Naive thymus-derived CD8-positive, alpha-beta T cell (primary cell): ENCODE measurements at regions not wholly inside any gene's neighbourhood (a gene's known extent, or its start where the extent isn't known, plus 50 kb on each side); places are given as distances from the start of the nearest gene placed in this dataset.

Source experiments
- ATAC-seq, 2 donors: fragments of 150-1000 bp; cut with Tn5 transposase in 1 of 2; sonication (Bioruptor Pico), chemical (Tn5 transposase) in 1 of 2; 1 replicate in 1 of 2; 2 replicates in 1 of 2; pipeline ENCODE4 v1.10.0; 2021; ENCODE audit warnings: mild to moderate bottlenecking in 2 of 2, moderate library complexity in 2 of 2
- POLR2A ChIA-PET: fragments of 350-600 bp; sonication (Branson Sonifier 250); formaldehyde crosslinking; loops from one replicate; lab custom pipeline; 2021; ENCODE audit warnings: antibody characterized with exemption; lab: Charles Lee
- DNase-seq, 10 donors: peaks; one replicate each; pipeline versions ENCODE4 v3.0.0 to v3.0.0-alpha.2; 2020 to 2022
- H3K27ac Mint-ChIP-seq, 10 donors: one replicate each; pipeline ENCODE4 v1.8.0; 2020 to 2022; ENCODE audit warnings: mild to moderate bottlenecking in 10 of 10, mixed read lengths in 10 of 10, moderate library complexity in 4 of 10, inconsistent platforms in 1 of 10
- H3K27me3 Mint-ChIP-seq, 5 donors: one replicate each; pipeline ENCODE4 v1.8.0; 2021 to 2022; ENCODE audit warnings: mixed read lengths in 5 of 5
- H3K36me3 Mint-ChIP-seq, 3 donors: one replicate each; pipeline ENCODE4 v1.8.0; 2020 to 2022; ENCODE audit warnings: mixed read lengths in 3 of 3, mild to moderate bottlenecking in 2 of 3, inconsistent platforms in 1 of 3
- H3K4me1 Mint-ChIP-seq, 4 donors: one replicate each; pipeline ENCODE4 v1.8.0; 2021 to 2022; ENCODE audit warnings: mixed read lengths in 4 of 4
- H3K4me3 Mint-ChIP-seq, 10 donors: one replicate each; pipeline ENCODE4 v1.8.0; 2020 to 2022; ENCODE audit warnings: mild to moderate bottlenecking in 10 of 10, mixed read lengths in 10 of 10, moderate library complexity in 6 of 10, inconsistent platforms in 1 of 10
- H3K9me3 Mint-ChIP-seq, 9 donors: one replicate each; pipeline ENCODE4 v1.8.0; 2020 to 2022; ENCODE audit warnings: mixed read lengths in 9 of 9, mild to moderate bottlenecking in 3 of 9, inconsistent platforms in 1 of 9, moderate library complexity in 1 of 9

DNA sequence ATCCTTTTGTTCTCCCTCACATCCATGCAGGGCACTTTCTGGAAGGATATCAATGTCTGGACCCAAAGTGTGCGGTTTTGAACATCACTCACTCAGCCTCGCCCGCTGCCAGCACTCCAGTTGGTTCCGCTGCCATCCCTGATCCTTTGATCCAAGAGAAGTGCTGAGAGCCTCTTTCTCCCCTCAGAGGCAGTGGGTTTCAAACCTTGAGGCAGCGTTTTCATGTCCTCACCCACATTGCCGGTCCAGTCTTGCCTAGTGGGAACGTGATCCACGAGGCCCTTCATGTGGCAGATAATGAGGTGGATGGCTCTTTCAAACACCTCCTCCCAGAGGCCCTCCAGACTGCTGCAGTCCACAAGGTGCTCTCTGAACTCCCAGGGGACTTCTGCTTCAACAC, 122.2 kb downstream of the ACTL8 start:
- no peak overlapping the region for H3K27ac Mint-ChIP-seq
- peaks cover 0 to 3% (median 0%) of the 10 kb centered on the region in 9 donors for H3K9me3 Mint-ChIP-seq
- POLR2A ChIA-PET: no interaction called here
- no peak for ATAC-seq
- peaks cover 0 to 2% (median 0%) of the 10 kb centered on the region in 4 donors for H3K4me1 Mint-ChIP-seq
- H3K4me3 Mint-ChIP-seq: no peak overlapping the region
- DNase-seq: no peak
- H3K27me3 Mint-ChIP-seq: peaks cover 1 to 28% (median 14%) of the 10 kb centered on the region in 5 donors
- no peaks in the 10 kb centered on the region for H3K36me3 Mint-ChIP-seq

DNA sequence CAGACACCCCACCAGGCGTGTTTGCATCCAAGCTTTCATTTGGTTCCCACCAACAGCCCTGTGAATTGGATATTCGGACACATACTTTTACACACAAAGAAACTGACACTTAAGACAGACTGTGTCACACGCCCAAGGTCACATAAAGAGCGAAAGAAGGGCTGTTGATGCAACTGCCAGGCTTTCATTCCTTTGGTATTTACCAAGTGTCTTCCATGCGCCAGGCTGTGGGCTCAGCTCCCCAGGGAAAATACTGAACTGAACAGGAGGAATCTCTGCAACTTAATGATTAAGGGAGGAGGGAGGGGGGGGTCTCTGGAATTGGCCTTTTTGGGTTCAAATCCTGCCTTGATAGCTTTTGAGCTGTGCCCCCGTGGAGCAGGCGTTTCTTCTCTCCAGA, 122.8 kb downstream of the ACTL8 start:
- peaks cover 4 to 34% (median 17%) of the 10 kb centered on the region in 5 donors for H3K27me3 Mint-ChIP-seq
- H3K27ac Mint-ChIP-seq: no peak overlapping the region
- peaks cover 0 to 4% (median 0%) of the 10 kb centered on the region in 4 donors for H3K4me1 Mint-ChIP-seq
- H3K9me3 Mint-ChIP-seq: peaks cover 0 to 2% (median 0%) of the 10 kb centered on the region in 9 donors
- no peaks in the 10 kb centered on the region for H3K36me3 Mint-ChIP-seq
- ATAC-seq (no peak), DNase-seq (no peak)
- POLR2A ChIA-PET: no interaction called here
- no peak overlapping the region for H3K4me3 Mint-ChIP-seq

DNA sequence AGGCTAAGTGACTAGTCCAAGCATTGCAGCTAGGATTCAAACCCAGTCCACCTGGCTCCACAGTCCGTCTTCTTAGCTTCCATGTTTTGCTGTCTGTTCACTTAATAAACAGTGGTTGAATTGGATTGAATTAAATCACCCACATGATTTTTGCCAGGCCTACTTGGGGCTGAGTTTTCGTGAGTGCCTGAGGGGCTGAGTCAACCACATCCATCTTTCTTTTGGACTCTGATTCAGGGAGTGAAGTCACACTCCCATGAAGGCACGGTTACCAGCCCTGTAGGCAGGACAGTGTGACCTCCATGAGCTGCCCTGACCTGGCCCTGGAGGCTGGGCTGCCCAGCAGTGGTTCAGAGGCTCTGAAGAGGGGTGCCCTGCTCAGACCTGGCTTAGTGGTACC, 123.7 kb downstream of the ACTL8 start:
- no peaks in the 10 kb centered on the region for H3K36me3 Mint-ChIP-seq
- H3K4me1 Mint-ChIP-seq: peaks cover 0 to 4% (median 0%) of the 10 kb centered on the region in 4 donors
- POLR2A ChIA-PET: no interaction called here
- no peak overlapping the region for H3K4me3 Mint-ChIP-seq
- ATAC-seq (no peak), DNase-seq (no peak)
- H3K9me3 Mint-ChIP-seq: peaks cover 0 to 2% (median 0%) of the 10 kb centered on the region in 9 donors
- peaks cover 6 to 43% (median 19%) of the 10 kb centered on the region in 5 donors for H3K27me3 Mint-ChIP-seq
- H3K27ac Mint-ChIP-seq: no peak overlapping the region

DNA sequence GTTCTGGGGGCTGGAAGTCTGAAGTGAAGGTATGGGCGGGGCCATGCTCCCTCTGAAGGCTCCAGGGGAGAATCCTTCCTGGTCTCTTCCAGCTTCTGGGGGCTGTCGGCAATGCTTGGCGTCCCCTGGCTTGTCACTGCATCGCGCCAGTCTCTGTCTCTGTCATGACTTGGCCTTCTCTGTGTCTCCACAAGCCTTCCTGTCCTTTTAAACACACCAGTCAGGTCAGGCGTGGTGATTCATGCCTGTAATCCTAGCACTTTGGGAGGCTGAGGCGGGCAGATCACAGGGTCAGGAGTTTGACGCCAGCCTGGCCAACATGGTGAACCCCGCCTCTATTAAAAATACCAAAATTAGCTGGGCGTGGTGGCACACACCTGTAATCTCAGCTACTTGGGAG, 125.3 kb downstream of the ACTL8 start:
- no peak overlapping the region for H3K4me3 Mint-ChIP-seq
- POLR2A ChIA-PET: no interaction called here
- peaks cover 0 to 3% (median 0%) of the 10 kb centered on the region in 4 donors for H3K4me1 Mint-ChIP-seq
- H3K9me3 Mint-ChIP-seq: peaks cover 0 to 2% (median 0%) of the 10 kb centered on the region in 9 donors
- no peak overlapping the region for H3K27ac Mint-ChIP-seq
- ATAC-seq (no peak), DNase-seq (no peak)
- H3K27me3 Mint-ChIP-seq: peaks cover 8 to 52% (median 25%) of the 10 kb centered on the region in 5 donors
- no peaks in the 10 kb centered on the region for H3K36me3 Mint-ChIP-seq

DNA sequence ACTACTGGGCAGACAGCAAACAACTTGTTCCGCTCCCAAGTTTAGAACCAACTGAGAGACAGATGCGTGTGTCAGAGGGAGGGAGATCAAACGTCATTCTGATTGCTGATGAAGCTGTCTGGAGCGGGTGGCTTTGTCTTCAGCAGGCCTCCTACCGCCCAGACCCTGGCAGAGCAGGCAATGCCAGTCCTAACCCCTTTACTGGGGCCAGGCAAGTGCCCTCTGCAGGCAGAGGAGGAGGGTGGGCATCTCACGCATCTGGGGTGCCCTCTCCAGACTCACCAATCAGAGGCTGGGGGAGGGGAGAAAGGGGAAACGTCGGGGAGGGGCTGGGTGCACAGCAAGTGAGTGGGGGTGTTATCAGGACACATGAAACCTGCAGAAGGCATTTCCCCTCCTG, 126.6 kb downstream of the ACTL8 start:
- peaks cover 0 to 2% (median 0%) of the 10 kb centered on the region in 4 donors for H3K4me1 Mint-ChIP-seq
- ATAC-seq (no peak), DNase-seq (no peak)
- peaks cover 10 to 52% (median 28%) of the 10 kb centered on the region in 5 donors for H3K27me3 Mint-ChIP-seq
- H3K4me3 Mint-ChIP-seq: no peak overlapping the region
- H3K27ac Mint-ChIP-seq: no peak overlapping the region
- POLR2A ChIA-PET: no interaction called here
- H3K36me3 Mint-ChIP-seq: no peaks in the 10 kb centered on the region
- H3K9me3 Mint-ChIP-seq: peaks cover 0 to 2% (median 0%) of the 10 kb centered on the region in 9 donors

DNA sequence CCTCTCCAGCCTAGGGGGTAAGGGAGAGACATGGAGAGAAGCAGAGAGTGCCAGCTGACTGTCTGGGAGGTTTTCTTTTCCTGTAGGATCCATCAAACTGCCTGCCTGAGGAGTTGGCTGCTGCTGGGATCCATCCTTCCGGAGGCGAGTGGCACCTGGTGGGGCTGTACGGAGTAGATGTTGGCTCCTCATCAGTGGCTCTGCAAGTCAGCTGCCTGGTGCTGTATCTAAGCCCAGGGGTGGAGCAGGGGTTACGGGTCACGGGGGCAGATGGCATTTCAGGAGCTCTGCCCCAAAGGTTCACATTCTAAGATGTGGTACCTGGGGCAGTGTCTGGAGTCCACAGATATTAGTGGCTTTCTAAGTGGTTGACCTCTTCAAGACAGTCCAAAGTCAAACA, 128.0 kb downstream of the ACTL8 start:
- no peak for DNase-seq
- no peak for ATAC-seq
- Mint-ChIP-seq H3K4me1 (peaks cover 0 to 2% (median 0%) of the 10 kb centered on the region in 4 donors), H3K36me3 (no peaks in the 10 kb centered on the region), H3K27ac (no peak overlapping the region), H3K9me3 (peaks cover 0 to 3% (median 0%) of the 10 kb centered on the region in 9 donors), H3K27me3 (peaks cover 10 to 53% (median 32%) of the 10 kb centered on the region in 5 donors), H3K4me3 (no peak overlapping the region)
- POLR2A ChIA-PET: no interaction called here

DNA sequence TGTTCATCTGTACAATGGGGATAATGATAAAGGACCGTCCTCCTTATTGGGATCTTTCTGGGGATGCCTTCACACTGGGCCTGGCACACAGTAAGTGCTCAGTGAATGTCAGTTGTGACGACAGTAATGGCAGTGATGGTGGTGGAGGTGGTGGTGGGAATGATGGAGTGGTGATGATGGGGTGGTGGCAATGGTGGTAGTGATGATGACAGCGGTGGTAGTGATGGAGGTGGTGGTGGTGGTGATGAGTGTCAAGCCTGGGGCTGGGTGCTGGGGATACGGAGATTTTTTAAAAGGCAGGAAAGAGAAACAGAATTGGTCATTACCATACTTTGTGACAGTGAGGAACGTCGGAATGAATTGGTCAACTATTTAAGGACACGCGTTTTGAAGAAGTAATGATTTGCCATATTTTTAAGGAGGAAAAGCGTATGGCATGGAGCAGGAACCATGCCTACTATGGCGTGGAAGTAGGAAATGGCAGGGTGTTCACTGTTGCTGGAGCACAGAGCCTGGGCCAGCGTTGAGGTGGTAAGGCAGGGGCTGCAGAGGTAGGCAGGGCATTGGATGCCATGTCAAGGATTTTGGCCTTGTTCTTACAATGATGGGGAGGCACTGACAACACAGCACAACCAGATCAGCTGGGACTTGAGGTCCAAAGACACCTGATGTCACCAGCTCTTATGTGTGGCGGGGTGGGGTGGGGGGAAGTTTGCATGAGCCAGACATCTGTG, 128.7 kb downstream of the ACTL8 start:
- Mint-ChIP-seq H3K27me3 (peaks cover 10 to 60% (median 32%) of the 10 kb centered on the region in 5 donors), H3K4me1 (peaks cover 0 to 2% (median 0%) of the 10 kb centered on the region in 4 donors), H3K9me3 (peaks cover 0 to 3% (median 0%) of the 10 kb centered on the region in 9 donors), H3K36me3 (no peaks in the 10 kb centered on the region), H3K4me3 (no peak overlapping the region), H3K27ac (peak overlapping the region in 1 of 10 donors; percentile 32)
- DNase-seq (no peak), ATAC-seq (no peak)
- POLR2A ChIA-PET: no interaction called here

DNA sequence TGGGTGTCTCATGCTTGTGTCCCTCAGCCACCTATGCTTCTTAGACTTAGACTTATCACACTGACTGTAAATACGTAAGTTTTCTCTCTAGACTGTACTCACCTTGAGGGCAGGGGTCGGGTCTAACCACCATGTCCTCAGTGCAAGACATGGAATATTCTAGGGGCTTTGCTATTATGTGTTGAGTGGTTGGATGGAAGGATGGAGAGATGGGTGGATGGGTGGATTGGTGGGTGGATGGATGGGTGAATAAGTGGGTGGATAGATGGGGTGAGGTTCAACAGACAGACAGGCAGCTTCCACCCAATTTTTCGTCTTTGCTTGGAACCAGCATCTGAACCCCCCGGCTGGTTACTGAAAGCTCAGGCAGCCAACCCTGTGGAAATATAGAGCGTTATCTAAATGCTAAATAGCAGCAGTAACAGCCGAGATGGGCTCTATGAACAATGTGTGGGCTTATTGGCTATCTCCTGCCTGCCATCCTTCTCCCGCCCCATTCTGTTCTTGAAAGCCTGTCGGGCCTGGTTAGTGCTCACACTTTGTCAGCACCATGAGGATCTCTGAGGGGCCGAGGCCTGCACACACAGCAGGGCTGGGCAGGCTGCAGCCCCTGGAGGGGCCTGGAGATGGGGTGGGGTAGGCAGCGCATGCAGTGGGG, 130.7 kb downstream of the ACTL8 start:
- peaks cover 13 to 61% (median 24%) of the 10 kb centered on the region in 5 donors for H3K27me3 Mint-ChIP-seq
- ATAC-seq (no peak), DNase-seq (no peak)
- H3K9me3 Mint-ChIP-seq: peaks cover 0 to 3% (median 0%) of the 10 kb centered on the region in 9 donors
- H3K36me3 Mint-ChIP-seq: no peaks in the 10 kb centered on the region
- peaks cover 0 to 4% (median 0%) of the 10 kb centered on the region in 4 donors for H3K4me1 Mint-ChIP-seq
- POLR2A ChIA-PET: no interaction called here
- H3K27ac Mint-ChIP-seq: no peak overlapping the region
- H3K4me3 Mint-ChIP-seq: no peak overlapping the region

DNA sequence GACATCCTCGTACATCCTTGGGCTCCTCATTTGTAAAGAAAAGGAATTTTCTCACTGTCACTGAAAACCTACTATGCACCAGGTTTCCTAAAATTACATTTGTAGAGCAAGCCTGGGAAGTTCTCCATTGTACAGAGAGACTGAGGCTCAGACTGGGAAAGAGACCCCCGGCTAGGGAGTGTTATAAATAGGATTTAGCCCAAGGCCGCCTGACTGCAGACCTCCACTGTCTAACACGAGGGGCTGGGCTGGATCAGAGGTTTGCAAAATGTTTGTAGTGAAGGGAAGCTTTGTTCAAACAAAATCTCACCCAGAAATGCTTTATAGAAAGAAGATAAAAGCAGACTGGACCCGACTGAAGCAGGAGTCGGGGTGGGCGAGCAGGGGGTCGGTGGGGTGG, 131.3 kb downstream of the ACTL8 start:
- ATAC-seq: no peak
- Mint-ChIP-seq H3K27me3 (peaks cover 13 to 67% (median 29%) of the 10 kb centered on the region in 5 donors), H3K4me3 (no peak overlapping the region), H3K9me3 (peaks cover 0 to 3% (median 0%) of the 10 kb centered on the region in 9 donors), H3K36me3 (no peaks in the 10 kb centered on the region), H3K4me1 (peaks cover 0 to 4% (median 0%) of the 10 kb centered on the region in 4 donors), H3K27ac (no peak overlapping the region)
- POLR2A ChIA-PET: no interaction called here
- DNase-seq: no peak

DNA sequence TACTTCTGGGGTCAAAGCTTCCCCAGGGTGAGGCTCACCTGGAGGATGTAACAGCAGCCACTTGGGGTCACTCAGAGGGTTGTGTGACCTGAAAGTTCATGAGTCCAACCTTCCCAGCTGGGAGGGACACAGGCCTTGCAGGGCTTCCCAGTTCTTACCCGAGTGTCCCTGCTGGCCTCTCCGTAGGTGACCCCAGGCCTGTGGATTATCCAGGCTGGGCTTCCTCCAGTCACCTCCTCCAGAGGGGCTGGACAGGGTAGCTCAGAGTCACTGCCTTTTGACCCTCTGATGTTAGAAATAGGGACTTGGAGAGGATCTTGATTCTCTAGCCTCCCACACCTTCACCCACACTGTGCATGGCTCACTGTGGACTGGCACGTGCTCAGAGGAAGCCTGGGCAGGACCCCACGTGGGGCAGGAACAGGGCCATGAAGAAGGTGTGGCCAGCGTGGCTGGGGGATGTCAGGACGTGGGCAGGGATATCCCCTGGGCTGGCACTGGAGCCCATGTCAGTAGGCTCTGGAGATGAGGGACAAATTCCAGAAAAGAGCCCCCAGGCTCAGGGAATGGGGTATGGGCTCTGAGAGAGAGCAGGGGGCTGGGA, 131.8 kb downstream of the ACTL8 start:
- ATAC-seq (no peak), DNase-seq (no peak)
- Mint-ChIP-seq H3K4me1 (peaks cover 0 to 4% (median 0%) of the 10 kb centered on the region in 4 donors), H3K27ac (no peak overlapping the region), H3K9me3 (peaks cover 0 to 3% (median 0%) of the 10 kb centered on the region in 9 donors), H3K27me3 (peaks cover 12 to 67% (median 29%) of the 10 kb centered on the region in 5 donors), H3K4me3 (no peak overlapping the region), H3K36me3 (no peaks in the 10 kb centered on the region)
- POLR2A ChIA-PET: no interaction called here

DNA sequence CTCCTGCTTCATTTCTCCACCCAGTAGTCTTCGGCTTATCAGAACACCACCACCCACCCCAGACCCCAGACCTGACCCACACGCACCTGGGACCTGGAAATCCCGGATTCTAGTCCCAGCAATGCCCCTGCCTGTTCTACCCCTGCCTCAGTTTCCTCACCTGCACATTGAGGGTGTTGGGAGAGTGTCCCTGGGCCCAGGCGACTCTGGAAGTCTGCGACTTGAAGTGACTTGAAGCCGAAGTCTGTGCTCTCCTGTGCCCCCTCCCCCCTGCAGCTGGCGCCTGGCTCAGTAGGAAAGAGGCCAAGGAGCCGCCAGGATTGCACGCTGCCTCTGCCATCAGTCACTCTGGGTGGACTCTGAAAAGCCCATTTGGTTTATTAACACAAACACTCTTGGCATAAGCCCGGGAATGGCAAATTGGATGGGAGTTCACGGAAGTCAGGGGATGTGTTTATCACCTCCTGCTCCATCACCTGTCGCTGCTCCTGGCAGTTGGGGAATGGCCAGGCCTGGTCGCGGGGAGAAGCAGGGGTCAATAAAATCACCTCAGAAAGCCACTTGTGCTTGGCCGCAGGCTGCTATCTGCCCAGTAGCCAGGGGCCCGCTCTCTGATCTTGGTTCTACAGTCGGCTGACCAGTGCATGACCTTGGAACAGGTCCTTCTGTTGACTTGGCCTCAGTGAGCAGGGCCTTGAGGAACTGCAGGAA, 132.7 kb downstream of the ACTL8 start:
- peaks cover 10 to 61% (median 32%) of the 10 kb centered on the region in 5 donors for H3K27me3 Mint-ChIP-seq
- POLR2A ChIA-PET: no interaction called here

DNA sequence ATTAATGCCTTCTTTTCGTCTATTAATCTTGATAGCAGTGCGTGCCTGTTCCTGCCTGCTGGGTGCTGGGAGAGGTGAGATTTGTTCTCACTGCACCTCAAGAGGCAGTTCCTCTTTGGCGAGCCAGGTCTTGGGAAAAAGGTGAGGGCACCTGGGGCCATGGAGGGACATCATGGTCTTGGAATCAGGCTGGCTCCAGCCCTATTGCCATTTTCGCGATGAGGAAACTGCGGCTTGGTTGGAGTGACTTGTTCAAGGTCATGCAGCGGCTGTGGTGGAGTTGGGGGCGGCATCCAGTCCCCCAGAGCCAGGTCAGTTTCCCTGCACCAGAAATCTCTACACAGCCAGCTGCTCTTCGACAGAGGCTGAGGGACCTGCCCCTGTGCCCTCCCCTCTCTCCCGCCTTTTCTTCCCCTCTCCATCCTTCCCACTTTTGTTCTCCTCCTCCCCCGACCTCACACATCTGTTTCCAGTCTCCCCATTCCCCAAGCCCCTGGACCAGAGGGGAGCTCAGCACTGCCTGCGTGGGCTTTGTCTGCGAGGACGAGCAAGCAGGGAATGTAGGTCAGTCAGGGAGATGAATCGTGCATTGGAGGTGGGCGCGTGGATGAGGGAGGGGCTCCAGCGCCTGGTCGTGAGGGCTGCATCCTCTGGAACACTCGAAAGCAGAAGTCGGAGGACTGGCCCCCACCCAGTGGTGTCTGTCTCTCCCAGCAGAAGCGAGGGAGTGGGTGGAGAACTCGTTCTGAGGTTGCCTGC, 135.1 kb downstream of the ACTL8 start:
- DNase-seq: no peak
- Mint-ChIP-seq H3K4me3 (no peak overlapping the region), H3K27me3 (peaks cover 8 to 56% (median 34%) of the 10 kb centered on the region in 5 donors), H3K4me1 (peaks cover 0 to 4% (median 0%) of the 10 kb centered on the region in 4 donors), H3K9me3 (peaks cover 0 to 5% (median 0%) of the 10 kb centered on the region in 9 donors), H3K27ac (peak overlapping the region in 1 of 10 donors; percentile 90), H3K36me3 (no peaks in the 10 kb centered on the region)
- POLR2A ChIA-PET: no interaction called here
- no peak for ATAC-seq

More for the DNA sequence above, 132.7 kb downstream of the ACTL8 start:
- Mint-ChIP-seq H3K27ac (no peak overlapping the region), H3K9me3 (peaks cover 0 to 5% (median 0%) of the 10 kb centered on the region in 9 donors), H3K36me3 (no peaks in the 10 kb centered on the region), H3K4me1 (peaks cover 0 to 4% (median 0%) of the 10 kb centered on the region in 4 donors), H3K4me3 (no peak overlapping the region)
- ATAC-seq (no peak), DNase-seq (no peak)
